Stimulated activated CD4-positive, alpha-beta T cell treated with anti-CD3 and anti-CD28 coated beads, Interleukin-1b, Interleukin-23, amount 100 ng/mL, for 1 hour (primary cell): ENCODE measurements at regions not wholly inside any gene's neighbourhood (a gene's known extent, or its start where the extent isn't known, plus 50 kb on each side); places are given as distances from the start of the nearest gene placed in this dataset.

Source experiments
- DNase-seq, 2 donors: peaks; one replicate each; pipeline ENCODE4 v3.0.0-alpha.2; 2020; ENCODE audit warnings: low read depth in 2 of 2

GRCh38 chr7:106419455-106420182 is 134.8 kb upstream of the NAMPT start:
- DNase-seq, result no peak

- DNase-seq, result no peak
Observed at GRCh38 chr7:106418526-106418925, 133.7 kb upstream of the NAMPT start.

GRCh38 chr7:106418094-106418493 is 133.3 kb upstream of the NAMPT start:
- DNase-seq, result no peak

GRCh38 chr7:106417273-106417902 is 132.6 kb upstream of the NAMPT start:
- no peak for DNase-seq

- DNase-seq, result no peak
Observed at GRCh38 chr7:106416430-106416829, 131.6 kb upstream of the NAMPT start.

GRCh38 chr7:106415433-106415832 is 130.7 kb upstream of the NAMPT start:
- no peak for DNase-seq

GRCh38 chr7:106413446-106413845 is 128.7 kb upstream of the NAMPT start:
- no peak for DNase-seq

- DNase-seq, result no peak
Observed at GRCh38 chr7:106405697-106406141, 120.9 kb upstream of the NAMPT start.

- DNase-seq, result no peak
Observed at GRCh38 chr7:106402898-106403297, 118.1 kb upstream of the NAMPT start.

GRCh38 chr7:106400923-106401322 is 116.1 kb upstream of the NAMPT start:
- DNase-seq, result no peak

GRCh38 chr7:106398786-106399185 is 114.0 kb upstream of the NAMPT start:
- DNase-seq, result no peak

- DNase-seq, result no peak
Observed at GRCh38 chr7:106397994-106398393, 113.2 kb upstream of the NAMPT start.

- DNase-seq, result no peak
Observed at GRCh38 chr7:106394526-106394925, 109.7 kb upstream of the NAMPT start.

GRCh38 chr7:106393564-106394251 is 108.9 kb upstream of the NAMPT start:
- no peak for DNase-seq

- DNase-seq, result no peak
Observed at GRCh38 chr7:106392590-106392989, 107.8 kb upstream of the NAMPT start.

- DNase-seq, result no peak
Observed at GRCh38 chr7:106392144-106392543, 107.4 kb upstream of the NAMPT start.

GRCh38 chr7:106386958-106387357 is 102.2 kb upstream of the NAMPT start:
- no peak for DNase-seq

GRCh38 chr7:106384373-106384772 is 99.6 kb upstream of the NAMPT start:
- no peak for DNase-seq

- no peak for DNase-seq
Observed at GRCh38 chr7:106382929-106383328, 98.1 kb upstream of the NAMPT start.

GRCh38 chr7:106382129-106382528 is 97.3 kb upstream of the NAMPT start:
- no peak for DNase-seq

GRCh38 chr7:106381252-106381651 is 96.5 kb upstream of the NAMPT start:
- no peak for DNase-seq

- no peak for DNase-seq
Observed at GRCh38 chr7:106377847-106378361, 93.1 kb upstream of the NAMPT start.
